Esophagus squamous epithelium (tissue), 4 donors: ENCODE measurements at regions not wholly inside any gene's neighbourhood (a gene's known extent, or its start where the extent isn't known, plus 50 kb on each side); places are given as distances from the start of the nearest gene placed in this dataset.

Experiments used
- POLR2A ChIP-seq, 4 donors: fragments of 450-650 bp; IDR thresholded peaks; one replicate each; pipeline ENCODE4 v1.6.1; 2017; ENCODE audit warnings: antibody characterized with exemption in 4 of 4, mild to moderate bottlenecking in 4 of 4, moderate library complexity in 3 of 4
- TF ChIP-seq, protein P1 (sequence below), 6 experiments: fragments of 450-650 bp in 4 of 6; fragments of 200-600 bp in 2 of 6; sonication (generic) in 2 of 6; IDR thresholded peaks; one replicate each; pipeline ENCODE4 v1.5.1; 2016 to 2019; ENCODE audit warnings: antibody characterized with exemption in 6 of 6, mild to moderate bottlenecking in 4 of 6, moderate library complexity in 4 of 6

DNA sequence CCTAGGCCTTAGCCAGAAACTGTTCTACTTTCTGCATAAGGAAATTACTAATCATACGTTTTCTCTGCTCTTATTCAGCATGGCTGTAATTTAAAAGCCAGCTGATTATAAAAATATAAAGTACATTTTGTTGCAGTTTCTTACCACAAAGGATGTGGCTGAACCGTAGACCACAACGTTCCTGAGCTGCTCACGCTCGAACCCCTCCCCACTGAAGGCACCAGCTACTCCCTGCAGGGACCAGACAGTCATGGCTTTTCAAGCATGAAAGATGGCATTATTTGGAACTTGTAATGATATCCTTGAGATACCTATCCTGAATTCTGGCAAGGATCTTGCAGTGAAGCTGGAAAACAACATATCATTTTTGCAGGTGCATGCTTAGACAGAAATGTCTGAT is 91.8 kb upstream of the DMRT1 start:
- TF ChIP-seq, protein P1, sequence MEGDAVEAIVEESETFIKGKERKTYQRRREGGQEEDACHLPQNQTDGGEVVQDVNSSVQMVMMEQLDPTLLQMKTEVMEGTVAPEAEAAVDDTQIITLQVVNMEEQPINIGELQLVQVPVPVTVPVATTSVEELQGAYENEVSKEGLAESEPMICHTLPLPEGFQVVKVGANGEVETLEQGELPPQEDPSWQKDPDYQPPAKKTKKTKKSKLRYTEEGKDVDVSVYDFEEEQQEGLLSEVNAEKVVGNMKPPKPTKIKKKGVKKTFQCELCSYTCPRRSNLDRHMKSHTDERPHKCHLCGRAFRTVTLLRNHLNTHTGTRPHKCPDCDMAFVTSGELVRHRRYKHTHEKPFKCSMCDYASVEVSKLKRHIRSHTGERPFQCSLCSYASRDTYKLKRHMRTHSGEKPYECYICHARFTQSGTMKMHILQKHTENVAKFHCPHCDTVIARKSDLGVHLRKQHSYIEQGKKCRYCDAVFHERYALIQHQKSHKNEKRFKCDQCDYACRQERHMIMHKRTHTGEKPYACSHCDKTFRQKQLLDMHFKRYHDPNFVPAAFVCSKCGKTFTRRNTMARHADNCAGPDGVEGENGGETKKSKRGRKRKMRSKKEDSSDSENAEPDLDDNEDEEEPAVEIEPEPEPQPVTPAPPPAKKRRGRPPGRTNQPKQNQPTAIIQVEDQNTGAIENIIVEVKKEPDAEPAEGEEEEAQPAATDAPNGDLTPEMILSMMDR (IDR thresholded peaks at IDR 0.05): no peak
- no peak for TF ChIP-seq POLR2A (IDR thresholded peaks at IDR 0.05)
